GM21723 (cell line): ENCODE measurements at regions not wholly inside any gene's neighbourhood (a gene's known extent, or its start where the extent isn't known, plus 50 kb on each side); places are given as distances from the start of the nearest gene placed in this dataset.
"Not testable (repeated sequence)": the region's sequence is repeated elsewhere in the genome, so short reads cannot be mapped to it uniquely, and the experiment has no call there.

Experiments
- ATAC-seq: cut with Tn5 transposase; IDR thresholded peaks from one replicate; pipeline ENCODE4 v1.9.1; 2021; ENCODE audit warnings: mild to moderate bottlenecking, moderate library complexity; ENCODE audit not compliant: unreplicated experiment

GRCh38 chr7:81839708-81840369, 70.0 kb upstream of the HGF start:
- peak; percentile 72 for ATAC-seq

- ATAC-seq, result no peak
Measured at GRCh38 chr7:81833401-81833800, 63.6 kb upstream of the HGF start.

- no peak for ATAC-seq
Measured at GRCh38 chr7:81831883-81832282, 62.0 kb upstream of the HGF start.

- ATAC-seq, result not testable (repeated sequence)
Measured at GRCh38 chr7:81829511-81829910, 59.7 kb upstream of the HGF start.

GRCh38 chr7:81822811-81823210, 53.0 kb upstream of the HGF start:
- no peak for ATAC-seq

GRCh38 chr7:81819861-81820260, 50.0 kb upstream of the HGF start:
- no peak for ATAC-seq
